Natural killer cell (primary cell): ENCODE measurements at regions not wholly inside any gene's neighbourhood (a gene's known extent, or its start where the extent isn't known, plus 50 kb on each side); places are given as distances from the start of the nearest gene placed in this dataset.

ENCODE experiments used
- ATAC-seq, 3 donors: fragments of 150-1000 bp in 2 of 3; fragments of 200-7000 bp in 1 of 3; cut with Tn5 transposase; 1 replicate in 1 of 3; 2 replicates in 2 of 3; pipeline ENCODE4 v1.10.0; 2021; ENCODE audit warnings: mild to moderate bottlenecking in 2 of 3, moderate library complexity in 2 of 3
- DNase-seq, 2 donors: peaks; one replicate each; pipeline versions ENCODE4 v3.0.0 to v3.0.0-alpha.2; 2013 to 2021; ENCODE audit warnings: mixed read lengths in 1 of 2
- H3K27ac ChIP-seq: one replicate; pipeline ENCODE4 v1.5.1; 2013; ENCODE audit warnings: mild to moderate bottlenecking, low read length
- H3K27me3 ChIP-seq: one replicate; pipeline ENCODE4 v1.6.1; 2013; ENCODE audit warnings: low read length; ENCODE audit not compliant: control insufficient read depth, insufficient read depth
- H3K36me3 ChIP-seq: one replicate; pipeline ENCODE4 v1.6.1; 2013; ENCODE audit warnings: low read length; ENCODE audit not compliant: control insufficient read depth, insufficient read depth
- H3K4me1 ChIP-seq: one replicate; pipeline ENCODE4 v1.6.1; 2013; ENCODE audit warnings: low read length; ENCODE audit not compliant: control insufficient read depth, insufficient read depth
- H3K4me3 ChIP-seq: one replicate; pipeline ENCODE4 v1.5.1; 2013; ENCODE audit warnings: low read length
- H3K9me3 ChIP-seq: one replicate; pipeline ENCODE4 v1.6.1; 2013; ENCODE audit warnings: low read length; ENCODE audit not compliant: control insufficient read depth, insufficient read depth
- H3K27ac Mint-ChIP-seq, 2 donors: one replicate each; pipeline ENCODE4 v1.8.0; 2022; ENCODE audit warnings: mild to moderate bottlenecking in 2 of 2, mixed read lengths in 2 of 2, moderate library complexity in 1 of 2
- H3K27me3 Mint-ChIP-seq, 2 donors: one replicate each; pipeline ENCODE4 v1.8.0; 2022; ENCODE audit warnings: low read depth in 2 of 2, mixed read lengths in 2 of 2
- H3K36me3 Mint-ChIP-seq: one replicate; pipeline ENCODE4 v1.8.0; 2022; ENCODE audit warnings: mixed read lengths
- H3K4me1 Mint-ChIP-seq, 2 donors: one replicate each; pipeline ENCODE4 v1.8.0; 2022; ENCODE audit warnings: mixed read lengths in 2 of 2
- H3K4me3 Mint-ChIP-seq: one replicate; pipeline ENCODE4 v1.8.0; 2022; ENCODE audit warnings: mild to moderate bottlenecking, moderate library complexity, mixed read lengths
- H3K9me3 Mint-ChIP-seq, 2 donors: one replicate each; pipeline ENCODE4 v1.8.0; 2022; ENCODE audit warnings: mixed read lengths in 2 of 2
- WGBS: methylation state at CpG from one replicate; pipeline ENCODE4 v1.1.7; 2013; ENCODE audit warnings: missing lambda C conversion rate; ENCODE audit not compliant: insufficient coverage; 5-methylcytosine and 5-hydroxymethylcytosine counted together
- intact Hi-C: fragments of 100-400 bp; cut with micrococcal nuclease; formaldehyde crosslinking; loops from one replicate; pipeline ENCODE4 v1.14.2; 2022
- TF ChIP-seq, protein P1 (sequence below): fragments of 200-600 bp; IDR thresholded peaks from one replicate; pipeline ENCODE4 v1.8.0; 2022; ENCODE audit warnings: antibody characterized with exemption

- Mint-ChIP-seq H3K27me3 (no peaks in the 10 kb centered on the region), H3K27ac (no peak overlapping the region), H3K9me3 (no peaks in the 10 kb centered on the region), H3K4me1 (peaks cover 2 to 4% of the 10 kb centered on the region in 2 donors), H3K36me3 (peaks cover 22% of the 10 kb centered on the region), H3K4me3 (no peak overlapping the region)
- no peak overlapping the region for H3K27ac ChIP-seq
- H3K4me3 ChIP-seq, result no peak overlapping the region
- TF ChIP-seq, protein P1, sequence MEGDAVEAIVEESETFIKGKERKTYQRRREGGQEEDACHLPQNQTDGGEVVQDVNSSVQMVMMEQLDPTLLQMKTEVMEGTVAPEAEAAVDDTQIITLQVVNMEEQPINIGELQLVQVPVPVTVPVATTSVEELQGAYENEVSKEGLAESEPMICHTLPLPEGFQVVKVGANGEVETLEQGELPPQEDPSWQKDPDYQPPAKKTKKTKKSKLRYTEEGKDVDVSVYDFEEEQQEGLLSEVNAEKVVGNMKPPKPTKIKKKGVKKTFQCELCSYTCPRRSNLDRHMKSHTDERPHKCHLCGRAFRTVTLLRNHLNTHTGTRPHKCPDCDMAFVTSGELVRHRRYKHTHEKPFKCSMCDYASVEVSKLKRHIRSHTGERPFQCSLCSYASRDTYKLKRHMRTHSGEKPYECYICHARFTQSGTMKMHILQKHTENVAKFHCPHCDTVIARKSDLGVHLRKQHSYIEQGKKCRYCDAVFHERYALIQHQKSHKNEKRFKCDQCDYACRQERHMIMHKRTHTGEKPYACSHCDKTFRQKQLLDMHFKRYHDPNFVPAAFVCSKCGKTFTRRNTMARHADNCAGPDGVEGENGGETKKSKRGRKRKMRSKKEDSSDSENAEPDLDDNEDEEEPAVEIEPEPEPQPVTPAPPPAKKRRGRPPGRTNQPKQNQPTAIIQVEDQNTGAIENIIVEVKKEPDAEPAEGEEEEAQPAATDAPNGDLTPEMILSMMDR, result no peak
- intact Hi-C loops, result no loop called here
- ATAC-seq, result no peak
- no peaks in the 10 kb centered on the region for H3K27me3 ChIP-seq
- no peak for DNase-seq
- WGBS, result 95% methylated on average over 3 of the region's 3 CpGs
- H3K9me3 ChIP-seq, result no peaks in the 10 kb centered on the region
- peaks cover 85% of the 10 kb centered on the region for H3K36me3 ChIP-seq
- H3K4me1 ChIP-seq, result no peaks in the 10 kb centered on the region
Observed at GRCh38 chr2:16561676-16562075, 104.0 kb downstream of the CYRIA start.

DNA sequence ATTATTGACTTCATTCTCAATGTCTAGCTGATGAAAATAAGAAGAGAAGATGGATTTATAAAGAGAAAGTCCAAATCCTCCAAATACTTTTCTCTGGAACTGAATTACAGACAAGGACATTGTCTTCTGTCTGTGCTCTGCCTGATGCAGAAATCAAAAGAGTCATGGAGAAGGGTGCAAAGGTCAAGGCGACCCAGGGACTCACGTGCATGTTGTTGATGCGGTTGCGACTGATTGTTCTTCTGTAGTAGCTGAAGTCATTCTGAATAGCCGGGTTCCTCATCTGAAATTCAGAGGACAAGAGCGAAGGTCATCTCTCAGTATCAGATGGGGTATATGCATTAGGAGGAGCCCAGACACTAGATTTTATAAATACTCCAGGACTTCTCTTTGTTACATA lies 104.4 kb downstream of the CYRIA start:
- peaks cover 26% of the 10 kb centered on the region for H3K36me3 Mint-ChIP-seq
- WGBS, result 92% methylated on average over 5 of the region's 6 CpGs
- H3K4me1 Mint-ChIP-seq, result no peaks in the 10 kb centered on the region
- Histone ChIP-seq H3K9me3 (no peaks in the 10 kb centered on the region), H3K27me3 (no peaks in the 10 kb centered on the region), H3K36me3 (peaks cover 90% of the 10 kb centered on the region), H3K27ac (no peak overlapping the region), H3K4me3 (no peak overlapping the region), H3K4me1 (no peaks in the 10 kb centered on the region)
- TF ChIP-seq, protein P1, result no peak
- DNase-seq (no peak), ATAC-seq (no peak)
- H3K9me3 Mint-ChIP-seq, result no peaks in the 10 kb centered on the region
- H3K4me3 Mint-ChIP-seq, result no peak overlapping the region
- no peaks in the 10 kb centered on the region for H3K27me3 Mint-ChIP-seq
- no peak overlapping the region for H3K27ac Mint-ChIP-seq
- intact Hi-C loops, result no loop called here

- Mint-ChIP-seq H3K4me1 (no peaks in the 10 kb centered on the region), H3K27ac (no peak overlapping the region), H3K36me3 (peaks cover 35% of the 10 kb centered on the region), H3K9me3 (no peaks in the 10 kb centered on the region), H3K4me3 (no peak overlapping the region), H3K27me3 (no peaks in the 10 kb centered on the region)
- TF ChIP-seq, protein P1, result no peak
- Histone ChIP-seq H3K4me3 (no peak overlapping the region), H3K27ac (no peak overlapping the region), H3K36me3 (peaks cover 95% of the 10 kb centered on the region), H3K9me3 (no peaks in the 10 kb centered on the region), H3K27me3 (no peaks in the 10 kb centered on the region), H3K4me1 (no peaks in the 10 kb centered on the region)
- ATAC-seq (no peak), DNase-seq (no peak)
- 99% methylated on average over 7 of the region's 7 CpGs for WGBS
- intact Hi-C loops, result no loop called here
Observed at GRCh38 chr2:16559278-16560067, 106.2 kb downstream of the CYRIA start.

GRCh38 chr2:16554060-16554583 lies 111.5 kb downstream of the CYRIA start:
- Histone ChIP-seq H3K4me1 (no peaks in the 10 kb centered on the region), H3K36me3 (peaks cover 71% of the 10 kb centered on the region)

More at GRCh38 chr2:16554060-16554583, 111.5 kb downstream of the CYRIA start:
- peaks cover 26% of the 10 kb centered on the region for H3K36me3 Mint-ChIP-seq
- intact Hi-C loops, result no loop called here
- H3K27me3 Mint-ChIP-seq, result no peaks in the 10 kb centered on the region
- H3K27ac ChIP-seq, result no peak overlapping the region
- DNase-seq, result no peak
- no peak overlapping the region for H3K4me3 Mint-ChIP-seq
- no peaks in the 10 kb centered on the region for H3K9me3 ChIP-seq
- no peaks in the 10 kb centered on the region for H3K4me1 Mint-ChIP-seq
- H3K9me3 Mint-ChIP-seq, result no peaks in the 10 kb centered on the region
- no peak overlapping the region for H3K4me3 ChIP-seq
- TF ChIP-seq, protein P1, result no peak
- no peaks in the 10 kb centered on the region for H3K27me3 ChIP-seq
- ATAC-seq, result no peak
- peak overlapping the region in 1 of 2 donors; percentile 16 for H3K27ac Mint-ChIP-seq
